AG04450 (cell line): ENCODE measurements at regions not wholly inside any gene's neighbourhood (a gene's known extent, or its start where the extent isn't known, plus 50 kb on each side); places are given as distances from the start of the nearest gene placed in this dataset.
"Not testable (repeated sequence)": the region's sequence is repeated elsewhere in the genome, so short reads cannot be mapped to it uniquely, and the experiment has no call there.

Source experiments
- CTCF ChIA-PET: fragments of 300-600, 350-600 bp; formaldehyde crosslinking; extraction: SDS; loops from one replicate; lab custom pipeline; 2022; ENCODE audit warnings: antibody characterized with exemption, inconsistent platforms; lab: Charles Lee
- POLR2A ChIA-PET: fragments of 350-600 bp; formaldehyde crosslinking; extraction: SDS; loops from one replicate; lab custom pipeline; 2021; ENCODE audit warnings: antibody characterized with exemption, inconsistent platforms; lab: Yijun Ruan, JAX
- DNase-seq: peaks from one replicate; pipeline ENCODE4 v3.0.0-alpha.2; 2011; ENCODE audit warnings: low read depth, low spot score
- H3K27ac ChIP-seq: one replicate; pipeline ENCODE4 v1.5.1; 2012; ENCODE audit warnings: low read depth, low read length, control low read depth
- H3K27me3 ChIP-seq: one replicate; pipeline ENCODE4 v1.6.0; 2012; ENCODE audit warnings: low read length; ENCODE audit not compliant: control insufficient read depth, insufficient read depth
- H3K4me3 ChIP-seq: 2 replicates; pipeline ENCODE4 v1.5.1; 2011; ENCODE audit warnings: mild to moderate bottlenecking, low read depth, low read length, control low read depth
- H3K9me3 ChIP-seq: 2 replicates; pipeline ENCODE4 v1.5.1; 2012; ENCODE audit warnings: low read length; ENCODE audit not compliant: control insufficient read depth, insufficient read depth
- CTCF ChIP-seq: IDR thresholded peaks from 2 replicates; pipeline ENCODE4 v1.5.1; 2011; ENCODE audit warnings: low read depth, low read length, control low read depth, inconsistent platforms

GRCh38 chr20:48447456-48447855, 380.3 kb downstream of the PREX1 start:
- no peak overlapping the region for H3K27ac ChIP-seq
- DNase-seq: no peak
- no peak for TF ChIP-seq CTCF
- no peaks in the 10 kb centered on the region for H3K27me3 ChIP-seq
- ChIA-PET CTCF (no interaction called here), POLR2A (no interaction called here)
- peaks cover 9% of the 10 kb centered on the region for H3K9me3 ChIP-seq
- H3K4me3 ChIP-seq: no peak overlapping the region

- CTCF ChIA-PET: no interaction called here
- H3K27me3 ChIP-seq: no peaks in the 10 kb centered on the region
These were observed 382.0 kb downstream of the PREX1 start for GRCh38 chr20:48445827-48446226.

GRCh38 chr20:48444249-48444648, 383.6 kb downstream of the PREX1 start:
- TF ChIP-seq CTCF: no peak
- peaks cover 7% of the 10 kb centered on the region for H3K9me3 ChIP-seq
- POLR2A ChIA-PET: no interaction called here
- no peak for DNase-seq
- H3K27ac ChIP-seq: no peak overlapping the region
- H3K4me3 ChIP-seq: no peak overlapping the region
- CTCF ChIA-PET: no interaction called here
- H3K27me3 ChIP-seq: no peaks in the 10 kb centered on the region

More at GRCh38 chr20:48445827-48446226, 382.0 kb downstream of the PREX1 start:
- no peak for DNase-seq
- TF ChIP-seq CTCF: no peak
- Histone ChIP-seq H3K4me3 (no peak overlapping the region), H3K9me3 (peaks cover 9% of the 10 kb centered on the region), H3K27ac (no peak overlapping the region)
- POLR2A ChIA-PET: no interaction called here

GRCh38 chr20:48440916-48441315, 386.9 kb downstream of the PREX1 start:
- Histone ChIP-seq H3K4me3 (no peak overlapping the region), H3K9me3 (peaks cover 7% of the 10 kb centered on the region), H3K27ac (no peak overlapping the region), H3K27me3 (no peaks in the 10 kb centered on the region)
- TF ChIP-seq CTCF: no peak
- DNase-seq: no peak
- ChIA-PET CTCF (no interaction called here), POLR2A (no interaction called here)

- POLR2A ChIA-PET, CTCF ChIA-PET, DNase-seq: not testable (repeated sequence)
These were observed 387.5 kb downstream of the PREX1 start for GRCh38 chr20:48440261-48440660.

GRCh38 chr20:48437146-48437545, 390.7 kb downstream of the PREX1 start:
- Histone ChIP-seq H3K27ac (no peak overlapping the region), H3K9me3 (no peaks in the 10 kb centered on the region), H3K27me3 (no peaks in the 10 kb centered on the region), H3K4me3 (no peak overlapping the region)
- ChIA-PET POLR2A (no interaction called here), CTCF (no interaction called here)
- no peak for TF ChIP-seq CTCF
- DNase-seq: no peak

More at GRCh38 chr20:48440261-48440660, 387.5 kb downstream of the PREX1 start:
- H3K27ac ChIP-seq, H3K4me3 ChIP-seq, H3K27me3 ChIP-seq, H3K9me3 ChIP-seq: not testable (repeated sequence)

- CTCF ChIA-PET, POLR2A ChIA-PET, H3K27me3 ChIP-seq, H3K4me3 ChIP-seq, H3K27ac ChIP-seq, H3K9me3 ChIP-seq, DNase-seq: not testable (repeated sequence)
These were observed 391.2 kb downstream of the PREX1 start for GRCh38 chr20:48436609-48437008.
